PFSK-1 (cell line): ENCODE measurements at regions not wholly inside any gene's neighbourhood (a gene's known extent, or its start where the extent isn't known, plus 50 kb on each side); places are given as distances from the start of the nearest gene placed in this dataset.

Experiments used
- FOXP2 ChIP-seq: optimal IDR thresholded peaks from 2 replicates; pipeline ENCODE3; 2011; ENCODE audit warnings: borderline replicate concordance, control low read depth, inconsistent platforms; ENCODE audit not compliant: insufficient read depth; ENCODE audit errors: extremely low read length, extremely low read depth
- POLR2AphosphoS5 ChIP-seq: IDR thresholded peaks from 2 replicates; pipeline ENCODE4 v1.6.1; 2012; ENCODE audit warnings: low read depth, mild to moderate bottlenecking, control low read depth, low read length, moderate library complexity
- SIN3A ChIP-seq: IDR thresholded peaks from 2 replicates; pipeline ENCODE4 v1.6.1; 2012; ENCODE audit warnings: mild to moderate bottlenecking, low read length, moderate library complexity, borderline replicate concordance; ENCODE audit not compliant: insufficient read depth
- TAF1 ChIP-seq: IDR thresholded peaks from 2 replicates; pipeline ENCODE4 v1.6.1; 2012; ENCODE audit warnings: low read length, control low read depth, borderline replicate concordance; ENCODE audit not compliant: insufficient read depth
- TF ChIP-seq, protein P1 (sequence below), 2 experiments: IDR thresholded peaks; 2 replicates each; pipeline versions ENCODE4 v1.6.1 to v1.8.0; 2011 to 2012; ENCODE audit warnings: low read depth in 2 of 2, low read length in 2 of 2, control low read depth in 1 of 2, inconsistent platforms in 1 of 2, mild to moderate bottlenecking in 1 of 2, moderate library complexity in 1 of 2; ENCODE audit not compliant: insufficient read depth in 1 of 2

DNA sequence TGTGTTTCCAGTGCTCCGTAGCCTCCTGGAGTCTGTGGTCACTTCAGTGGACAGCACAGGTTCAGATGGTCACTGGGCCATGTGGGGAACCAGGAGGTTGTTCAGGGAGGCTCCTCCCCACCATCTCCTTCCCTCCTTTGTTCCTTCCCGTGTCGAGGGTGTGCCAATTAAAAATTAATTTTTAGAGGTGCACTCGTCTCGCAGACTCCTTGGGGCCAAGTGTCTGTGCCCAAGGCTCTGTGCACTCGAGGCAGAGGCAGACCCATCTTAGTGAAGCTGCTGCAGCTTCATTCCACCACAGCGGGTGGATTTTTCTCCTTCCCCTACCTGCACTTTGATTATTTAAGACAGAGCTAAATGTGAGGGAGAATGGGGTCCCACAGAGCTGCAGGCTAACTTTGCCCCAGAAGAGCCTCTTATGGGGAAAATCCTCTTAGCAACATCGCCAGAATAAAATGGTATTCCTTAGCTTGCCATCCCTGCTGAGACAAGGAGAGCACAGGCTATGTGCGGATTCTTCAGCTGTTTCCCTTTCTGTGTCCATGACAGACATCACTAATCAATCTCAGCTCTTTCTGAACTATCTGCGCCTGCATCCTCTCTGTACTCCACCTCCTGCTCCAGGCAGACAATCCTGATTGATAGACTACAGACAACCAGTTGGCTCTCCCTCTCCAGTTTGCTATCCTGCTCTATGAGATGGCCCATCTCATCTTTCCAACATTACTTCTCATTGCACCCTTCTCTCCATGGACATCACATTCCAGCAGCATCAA, 159.5 kb downstream of the VRK1 start:
- TF ChIP-seq FOXP2, result no peak
- TF ChIP-seq, protein P1, sequence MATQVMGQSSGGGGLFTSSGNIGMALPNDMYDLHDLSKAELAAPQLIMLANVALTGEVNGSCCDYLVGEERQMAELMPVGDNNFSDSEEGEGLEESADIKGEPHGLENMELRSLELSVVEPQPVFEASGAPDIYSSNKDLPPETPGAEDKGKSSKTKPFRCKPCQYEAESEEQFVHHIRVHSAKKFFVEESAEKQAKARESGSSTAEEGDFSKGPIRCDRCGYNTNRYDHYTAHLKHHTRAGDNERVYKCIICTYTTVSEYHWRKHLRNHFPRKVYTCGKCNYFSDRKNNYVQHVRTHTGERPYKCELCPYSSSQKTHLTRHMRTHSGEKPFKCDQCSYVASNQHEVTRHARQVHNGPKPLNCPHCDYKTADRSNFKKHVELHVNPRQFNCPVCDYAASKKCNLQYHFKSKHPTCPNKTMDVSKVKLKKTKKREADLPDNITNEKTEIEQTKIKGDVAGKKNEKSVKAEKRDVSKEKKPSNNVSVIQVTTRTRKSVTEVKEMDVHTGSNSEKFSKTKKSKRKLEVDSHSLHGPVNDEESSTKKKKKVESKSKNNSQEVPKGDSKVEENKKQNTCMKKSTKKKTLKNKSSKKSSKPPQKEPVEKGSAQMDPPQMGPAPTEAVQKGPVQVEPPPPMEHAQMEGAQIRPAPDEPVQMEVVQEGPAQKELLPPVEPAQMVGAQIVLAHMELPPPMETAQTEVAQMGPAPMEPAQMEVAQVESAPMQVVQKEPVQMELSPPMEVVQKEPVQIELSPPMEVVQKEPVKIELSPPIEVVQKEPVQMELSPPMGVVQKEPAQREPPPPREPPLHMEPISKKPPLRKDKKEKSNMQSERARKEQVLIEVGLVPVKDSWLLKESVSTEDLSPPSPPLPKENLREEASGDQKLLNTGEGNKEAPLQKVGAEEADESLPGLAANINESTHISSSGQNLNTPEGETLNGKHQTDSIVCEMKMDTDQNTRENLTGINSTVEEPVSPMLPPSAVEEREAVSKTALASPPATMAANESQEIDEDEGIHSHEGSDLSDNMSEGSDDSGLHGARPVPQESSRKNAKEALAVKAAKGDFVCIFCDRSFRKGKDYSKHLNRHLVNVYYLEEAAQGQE (IDR thresholded peaks at IDR 0.05; ENCODE audit: insufficient read depth in 1 of 2, low read depth in 2 of 2, low read length in 2 of 2), result no peak
- TF ChIP-seq SIN3A, result no peak
- no peak for TF ChIP-seq POLR2AphosphoS5
- no peak for TF ChIP-seq TAF1

DNA sequence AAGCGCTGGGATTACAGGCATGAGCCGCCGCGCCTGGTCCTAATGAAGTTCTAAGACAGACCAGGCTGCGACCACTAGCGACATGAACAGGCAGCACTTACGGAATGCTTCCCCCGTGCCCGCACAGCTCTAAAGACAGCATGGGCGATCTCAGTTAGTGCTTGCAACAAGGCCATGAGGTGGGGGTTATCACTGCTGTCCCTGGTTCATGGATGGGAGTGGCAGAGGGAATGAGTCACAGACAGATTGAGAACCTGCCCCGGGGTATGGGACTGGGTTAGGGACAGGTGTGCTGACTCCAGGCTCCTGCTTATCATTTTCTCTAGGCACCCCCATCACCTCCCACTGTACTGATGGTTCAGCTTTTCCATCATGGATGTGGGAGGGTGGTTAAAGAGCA, 160.9 kb downstream of the VRK1 start:
- no peak for TF ChIP-seq POLR2AphosphoS5
- TF ChIP-seq SIN3A, result no peak
- TF ChIP-seq FOXP2, result no peak
- TF ChIP-seq, protein P1 (IDR thresholded peaks at IDR 0.05; ENCODE audit: insufficient read depth in 1 of 2, low read depth in 2 of 2, low read length in 2 of 2), result no peak
- no peak for TF ChIP-seq TAF1

DNA sequence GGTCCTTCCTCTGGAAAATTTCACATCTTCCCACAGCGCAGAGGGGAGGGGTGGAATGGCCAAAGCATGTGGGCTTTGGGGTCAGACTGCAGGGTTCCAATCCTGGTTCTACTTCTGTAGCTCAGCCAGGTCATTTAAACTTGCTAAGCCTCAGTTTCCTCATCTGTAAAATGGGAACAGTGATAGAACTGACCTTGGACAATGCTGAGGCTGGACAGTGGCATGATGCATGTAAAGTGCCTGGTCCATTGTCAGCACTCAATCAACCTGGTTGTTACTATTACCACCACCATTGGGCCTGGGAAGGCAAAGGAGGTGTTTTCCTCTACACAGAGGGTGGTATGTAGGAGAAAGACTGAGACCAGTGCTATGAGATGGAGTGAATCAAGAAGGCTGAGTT, 162.8 kb downstream of the VRK1 start:
- TF ChIP-seq, protein P1 (IDR thresholded peaks at IDR 0.05; ENCODE audit: insufficient read depth in 1 of 2, low read depth in 2 of 2, low read length in 2 of 2), result no peak
- no peak for TF ChIP-seq FOXP2
- TF ChIP-seq POLR2AphosphoS5, result no peak
- TF ChIP-seq TAF1, result no peak
- no peak for TF ChIP-seq SIN3A

DNA sequence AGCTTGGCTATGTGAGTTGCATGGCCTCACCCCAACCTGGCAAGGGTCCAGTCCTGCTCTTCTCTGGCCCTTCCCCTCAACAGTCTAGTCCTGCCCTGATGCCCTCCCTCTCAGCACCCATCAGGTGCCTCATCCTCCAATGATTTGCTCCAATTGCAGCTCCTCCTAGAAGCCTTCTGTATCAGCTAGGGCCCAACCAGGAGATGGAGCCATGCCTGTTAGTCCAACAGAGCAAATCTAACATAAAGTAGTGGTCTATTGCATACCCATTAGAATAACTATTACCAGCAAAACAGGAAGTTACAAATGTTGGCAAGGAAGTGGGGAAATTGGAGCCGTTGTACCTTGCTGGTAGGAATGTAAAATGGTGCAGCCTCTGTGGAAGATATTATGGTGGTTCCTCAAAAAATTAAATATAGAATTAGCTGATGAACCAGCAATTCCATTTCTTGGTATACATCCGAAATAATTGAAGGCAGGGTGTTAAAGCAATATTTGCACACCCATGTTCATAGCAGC, 163.5 kb downstream of the VRK1 start:
- no peak for TF ChIP-seq FOXP2
- no peak for TF ChIP-seq POLR2AphosphoS5
- TF ChIP-seq SIN3A, result no peak
- TF ChIP-seq, protein P1 (IDR thresholded peaks at IDR 0.05; ENCODE audit: insufficient read depth in 1 of 2, low read depth in 2 of 2, low read length in 2 of 2), result no peak
- TF ChIP-seq TAF1, result no peak
